ENCODE measurements at regions not wholly inside any gene's neighbourhood (a gene's known extent, or its start where the extent isn't known, plus 50 kb on each side); places are given as distances from the start of the nearest gene placed in this dataset.

DNA sequence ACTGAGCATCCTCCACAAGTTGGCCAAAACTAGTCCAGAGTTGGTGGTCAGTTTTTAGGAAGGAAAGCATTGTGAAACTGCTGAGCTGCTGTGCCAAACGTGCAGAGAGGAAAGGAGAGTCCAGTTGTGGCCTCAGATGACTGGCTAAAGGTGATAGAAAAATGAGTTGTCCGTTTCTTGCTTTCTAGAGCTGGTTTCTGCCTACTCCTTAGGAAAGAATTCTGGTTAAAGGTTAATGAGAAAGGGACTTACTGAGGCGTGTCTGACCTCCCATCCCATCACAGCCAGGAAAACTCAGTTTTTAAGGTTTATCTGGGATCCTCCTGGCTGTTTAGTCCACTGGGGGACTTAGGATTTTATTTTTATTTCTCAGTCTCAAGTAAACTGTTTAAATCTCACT, 1186.3 kb downstream of the UQCRFS1 start:
- CTCF ChIA-PET, result interaction anchor here (0.9 to 1.5 kb wide), 4 partner anchors 53 to 295 kb away, joined by 3 to 8 read pairs (median 5); no protein-coding TSS in a partner anchor

DNA sequence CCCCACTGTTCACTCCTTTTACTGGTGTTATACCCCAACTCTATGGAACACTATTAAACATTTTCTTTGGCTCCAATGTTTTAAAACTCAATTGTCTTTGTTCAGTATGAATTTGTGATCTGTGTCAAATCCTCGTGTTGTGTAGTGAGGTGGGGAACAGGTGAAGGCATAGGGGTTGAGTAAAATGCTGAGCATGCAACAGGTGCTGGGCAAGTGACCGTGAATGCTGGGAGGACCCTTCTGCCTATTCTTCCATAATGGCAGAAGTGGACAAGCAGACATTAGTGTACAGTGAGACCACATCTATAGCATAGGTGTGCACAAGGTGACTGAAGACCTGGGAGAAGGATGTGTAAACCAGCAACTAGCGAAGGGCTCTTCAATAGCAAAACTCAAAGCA, 1188.0 kb downstream of the UQCRFS1 start:
- no peak overlapping the region for H3K4me3 ChIP-seq (ENCODE audit: low read depth, low read length)
- TF ChIP-seq SCRT2 (tag by site-specific recombination; IDR thresholded peaks at IDR 0.05), result peak; percentile 95
- no peak for TF ChIP-seq ZNF558 (tag by site-specific recombination; IDR thresholded peaks at IDR 0.05)
- TF ChIP-seq SCRT1 (tag by site-specific recombination; IDR thresholded peaks at IDR 0.05; ENCODE audit: borderline replicate concordance), result peak; percentile 98
- TF ChIP-seq ZNF658 (tag by site-specific recombination; IDR thresholded peaks at IDR 0.05), result no peak
- peaks cover 3% of the 10 kb centered on the region for H3K9me3 ChIP-seq (ENCODE audit: control insufficient read depth, insufficient read depth, low read depth, low read length)
- H3K4me1 ChIP-seq (ENCODE audit: control insufficient read depth, insufficient read depth, low read length), result no peaks in the 10 kb centered on the region
- POLR2A ChIA-PET, result interaction anchor here (0.5 kb wide), 1 partner anchor 86 kb away, joined by 3 read pairs; no protein-coding TSS in a partner anchor
- no peak overlapping the region for H3K27ac ChIP-seq (ENCODE audit: extremely low read depth, low read depth, low read length)
- CTCF ChIA-PET, result interaction anchor here (1.4 to 1.9 kb wide), 3 partner anchors 10 to 217 kb away, joined by 5 to 8 read pairs (median 5); no protein-coding TSS in a partner anchor
- H3K36me3 ChIP-seq (ENCODE audit: control insufficient read depth in 2 of 2, insufficient read depth in 1 of 2, low read length in 2 of 2), result no peaks in the 10 kb centered on the region

More for the DNA sequence above, 1186.3 kb downstream of the UQCRFS1 start:
- TF ChIP-seq ZNF510 (tag by site-specific recombination; IDR thresholded peaks at IDR 0.05; ENCODE audit: insufficient replicate concordance), result no peak
- no peak for TF ChIP-seq ZNF629 (tag by site-specific recombination; IDR thresholded peaks at IDR 0.05)
- no peak for TF ChIP-seq ZNF121 (tag by site-specific recombination; IDR thresholded peaks at IDR 0.05)
- TF ChIP-seq SALL2 (tag by site-specific recombination; IDR thresholded peaks at IDR 0.05; ENCODE audit: borderline replicate concordance), result no peak
- TF ChIP-seq, protein P1, sequence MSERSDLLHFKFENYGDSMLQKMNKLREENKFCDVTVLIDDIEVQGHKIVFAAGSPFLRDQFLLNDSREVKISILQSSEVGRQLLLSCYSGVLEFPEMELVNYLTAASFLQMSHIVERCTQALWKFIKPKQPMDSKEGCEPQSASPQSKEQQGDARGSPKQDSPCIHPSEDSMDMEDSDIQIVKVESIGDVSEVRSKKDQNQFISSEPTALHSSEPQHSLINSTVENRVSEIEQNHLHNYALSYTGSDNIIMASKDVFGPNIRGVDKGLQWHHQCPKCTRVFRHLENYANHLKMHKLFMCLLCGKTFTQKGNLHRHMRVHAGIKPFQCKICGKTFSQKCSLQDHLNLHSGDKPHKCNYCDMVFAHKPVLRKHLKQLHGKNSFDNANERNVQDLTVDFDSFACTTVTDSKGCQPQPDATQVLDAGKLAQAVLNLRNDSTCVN (tag by site-specific recombination; optimal IDR thresholded peaks at IDR 0.05), result no peak
- no peak for TF ChIP-seq ZNF585B (tag by site-specific recombination; IDR thresholded peaks at IDR 0.05)
- TF ChIP-seq ZNF626 (tag by site-specific recombination; IDR thresholded peaks at IDR 0.05), result no peak
- TF ChIP-seq, protein P2, sequence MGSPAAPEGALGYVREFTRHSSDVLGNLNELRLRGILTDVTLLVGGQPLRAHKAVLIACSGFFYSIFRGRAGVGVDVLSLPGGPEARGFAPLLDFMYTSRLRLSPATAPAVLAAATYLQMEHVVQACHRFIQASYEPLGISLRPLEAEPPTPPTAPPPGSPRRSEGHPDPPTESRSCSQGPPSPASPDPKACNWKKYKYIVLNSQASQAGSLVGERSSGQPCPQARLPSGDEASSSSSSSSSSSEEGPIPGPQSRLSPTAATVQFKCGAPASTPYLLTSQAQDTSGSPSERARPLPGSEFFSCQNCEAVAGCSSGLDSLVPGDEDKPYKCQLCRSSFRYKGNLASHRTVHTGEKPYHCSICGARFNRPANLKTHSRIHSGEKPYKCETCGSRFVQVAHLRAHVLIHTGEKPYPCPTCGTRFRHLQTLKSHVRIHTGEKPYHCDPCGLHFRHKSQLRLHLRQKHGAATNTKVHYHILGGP (tag by site-specific recombination; IDR thresholded peaks at IDR 0.05), result no peak
- no peak for TF ChIP-seq ZBTB17 (tag by site-specific recombination; IDR thresholded peaks at IDR 0.05)
- H3K9me3 ChIP-seq (ENCODE audit: control insufficient read depth, insufficient read depth, low read depth, low read length), result peaks cover 3% of the 10 kb centered on the region
- no peak overlapping the region for H3K27ac ChIP-seq (ENCODE audit: extremely low read depth, low read depth, low read length)
- H3K4me3 ChIP-seq (ENCODE audit: low read depth, low read length), result no peak overlapping the region
- no peaks in the 10 kb centered on the region for H3K36me3 ChIP-seq (ENCODE audit: control insufficient read depth in 2 of 2, insufficient read depth in 1 of 2, low read length in 2 of 2)
- POLR2A ChIA-PET, result no interaction called here
- H3K4me1 ChIP-seq (ENCODE audit: control insufficient read depth, insufficient read depth, low read length), result no peaks in the 10 kb centered on the region

DNA sequence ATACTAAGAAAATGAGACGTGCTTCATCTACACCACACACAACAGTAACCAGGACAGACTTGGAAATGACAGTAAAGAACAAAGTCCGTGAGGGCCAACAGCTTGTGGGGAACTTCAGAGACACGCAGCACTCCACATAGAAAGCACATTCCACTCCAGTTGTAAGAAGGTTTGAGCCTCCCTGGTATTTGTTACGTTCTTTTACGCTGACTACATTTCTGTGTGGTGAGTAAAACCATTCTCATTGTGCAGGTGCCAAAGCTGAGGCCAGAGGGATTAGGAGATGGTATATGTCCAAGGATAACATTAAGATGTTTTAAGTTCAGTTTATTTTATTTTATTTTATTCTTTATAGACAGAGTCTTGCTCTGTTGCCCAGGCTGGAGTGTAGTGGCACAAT, 1189.9 kb downstream of the UQCRFS1 start:
- Histone ChIP-seq H3K4me3 (ENCODE audit: low read depth, low read length) (no peak overlapping the region), H3K27ac (ENCODE audit: extremely low read depth, low read depth, low read length) (no peak overlapping the region), H3K9me3 (ENCODE audit: control insufficient read depth, insufficient read depth, low read depth, low read length) (no peaks in the 10 kb centered on the region; the same call in 1 of the 2 replicates), H3K36me3 (ENCODE audit: control insufficient read depth in 2 of 2, insufficient read depth in 1 of 2, low read length in 2 of 2) (no peaks in the 10 kb centered on the region), H3K4me1 (ENCODE audit: control insufficient read depth, insufficient read depth, low read length) (no peaks in the 10 kb centered on the region)
- ChIA-PET POLR2A (no interaction called here), CTCF (interaction anchor here (0.6 to 1.3 kb wide), 3 partner anchors 10 to 610 kb away, joined by 3 to 4 read pairs (median 3); no protein-coding TSS in a partner anchor)
- TF ChIP-seq ZXDB (tag by site-specific recombination; IDR thresholded peaks at IDR 0.05), result no peak
- no peak for TF ChIP-seq MZF1 (tag by site-specific recombination; IDR thresholded peaks at IDR 0.05; ENCODE audit: borderline replicate concordance)
- TF ChIP-seq ZBTB17 (tag by site-specific recombination; IDR thresholded peaks at IDR 0.05), result no peak
- no peak for TF ChIP-seq ZNF214 (tag by site-specific recombination; IDR thresholded peaks at IDR 0.05; ENCODE audit: borderline replicate concordance)
- TF ChIP-seq, protein P3, sequence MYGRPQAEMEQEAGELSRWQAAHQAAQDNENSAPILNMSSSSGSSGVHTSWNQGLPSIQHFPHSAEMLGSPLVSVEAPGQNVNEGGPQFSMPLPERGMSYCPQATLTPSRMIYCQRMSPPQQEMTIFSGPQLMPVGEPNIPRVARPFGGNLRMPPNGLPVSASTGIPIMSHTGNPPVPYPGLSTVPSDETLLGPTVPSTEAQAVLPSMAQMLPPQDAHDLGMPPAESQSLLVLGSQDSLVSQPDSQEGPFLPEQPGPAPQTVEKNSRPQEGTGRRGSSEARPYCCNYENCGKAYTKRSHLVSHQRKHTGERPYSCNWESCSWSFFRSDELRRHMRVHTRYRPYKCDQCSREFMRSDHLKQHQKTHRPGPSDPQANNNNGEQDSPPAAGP (tag by site-specific recombination; IDR thresholded peaks at IDR 0.05), result no peak
- no peak for TF ChIP-seq ZNF791 (tag by site-specific recombination; IDR thresholded peaks at IDR 0.05)
